ENCODE measurements at regions not wholly inside any gene's neighbourhood (a gene's known extent, or its start where the extent isn't known, plus 50 kb on each side); places are given as distances from the start of the nearest gene placed in this dataset.

DNA sequence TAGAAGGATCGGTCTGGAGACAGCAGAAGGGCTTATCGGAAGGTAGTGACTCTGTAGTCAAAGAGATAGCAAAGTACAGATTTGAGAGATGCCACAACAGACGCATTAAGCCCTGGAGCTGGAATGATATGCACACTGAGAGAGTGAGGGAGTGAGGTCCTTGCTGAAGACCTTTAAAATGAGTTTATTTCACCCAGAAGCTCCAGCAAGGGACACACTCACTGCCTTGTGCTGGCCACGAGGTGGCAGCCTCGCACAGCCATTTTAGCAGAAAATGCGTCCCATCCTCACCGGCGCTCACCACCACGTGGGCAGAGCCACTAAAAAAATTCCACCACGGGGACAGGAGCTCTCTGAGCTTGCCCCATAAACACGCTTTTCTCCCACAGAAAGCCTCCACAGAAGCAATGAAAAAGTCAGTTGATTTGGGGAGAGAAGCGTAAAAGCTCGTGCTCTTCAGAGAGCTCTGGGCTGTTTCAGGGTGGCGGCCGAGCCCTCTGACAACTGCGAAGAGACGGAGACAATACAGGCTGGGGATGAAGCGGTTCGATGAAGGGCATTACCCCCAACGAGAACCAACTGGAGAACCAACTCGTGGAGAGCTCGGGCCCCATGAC, 163.0 kb upstream of the KLF14 start:
- Histone ChIP-seq H4K20me1 (ENCODE audit: insufficient read depth, low read length) (peaks cover 70% of the 10 kb centered on the region), H3K36me3 (ENCODE audit: insufficient read depth, low read length) (peaks cover 89% of the 10 kb centered on the region), H3K79me2 (ENCODE audit: insufficient read depth, low read length) (peaks cover 97% of the 10 kb centered on the region), H3K4me3 (ENCODE audit: insufficient read depth, low read length) (no peak overlapping the region), H3K27ac (ENCODE audit: low read depth, low read length) (peak overlapping the region; percentile 96), H2AFZ (ENCODE audit: low read length) (no peak overlapping the region), H3K4me1 (ENCODE audit: insufficient read depth, low read length) (peaks cover 90% of the 10 kb centered on the region), H3K9me3 (ENCODE audit: low read depth, low read length) (no peaks in the 10 kb centered on the region), H3K27me3 (ENCODE audit: insufficient read depth, low read length) (no peaks in the 10 kb centered on the region), H3K4me2 (ENCODE audit: insufficient read depth, low read length) (peak overlapping the region; percentile 20)
- peak; percentile 87 for DNase-seq (ENCODE audit: insufficient read length, low spot score, missing footprints)
- TF ChIP-seq, protein P1, sequence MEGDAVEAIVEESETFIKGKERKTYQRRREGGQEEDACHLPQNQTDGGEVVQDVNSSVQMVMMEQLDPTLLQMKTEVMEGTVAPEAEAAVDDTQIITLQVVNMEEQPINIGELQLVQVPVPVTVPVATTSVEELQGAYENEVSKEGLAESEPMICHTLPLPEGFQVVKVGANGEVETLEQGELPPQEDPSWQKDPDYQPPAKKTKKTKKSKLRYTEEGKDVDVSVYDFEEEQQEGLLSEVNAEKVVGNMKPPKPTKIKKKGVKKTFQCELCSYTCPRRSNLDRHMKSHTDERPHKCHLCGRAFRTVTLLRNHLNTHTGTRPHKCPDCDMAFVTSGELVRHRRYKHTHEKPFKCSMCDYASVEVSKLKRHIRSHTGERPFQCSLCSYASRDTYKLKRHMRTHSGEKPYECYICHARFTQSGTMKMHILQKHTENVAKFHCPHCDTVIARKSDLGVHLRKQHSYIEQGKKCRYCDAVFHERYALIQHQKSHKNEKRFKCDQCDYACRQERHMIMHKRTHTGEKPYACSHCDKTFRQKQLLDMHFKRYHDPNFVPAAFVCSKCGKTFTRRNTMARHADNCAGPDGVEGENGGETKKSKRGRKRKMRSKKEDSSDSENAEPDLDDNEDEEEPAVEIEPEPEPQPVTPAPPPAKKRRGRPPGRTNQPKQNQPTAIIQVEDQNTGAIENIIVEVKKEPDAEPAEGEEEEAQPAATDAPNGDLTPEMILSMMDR (IDR thresholded peaks at IDR 0.05; ENCODE audit: extremely low read depth, low read depth, low read length), result peak; percentile 73

DNA sequence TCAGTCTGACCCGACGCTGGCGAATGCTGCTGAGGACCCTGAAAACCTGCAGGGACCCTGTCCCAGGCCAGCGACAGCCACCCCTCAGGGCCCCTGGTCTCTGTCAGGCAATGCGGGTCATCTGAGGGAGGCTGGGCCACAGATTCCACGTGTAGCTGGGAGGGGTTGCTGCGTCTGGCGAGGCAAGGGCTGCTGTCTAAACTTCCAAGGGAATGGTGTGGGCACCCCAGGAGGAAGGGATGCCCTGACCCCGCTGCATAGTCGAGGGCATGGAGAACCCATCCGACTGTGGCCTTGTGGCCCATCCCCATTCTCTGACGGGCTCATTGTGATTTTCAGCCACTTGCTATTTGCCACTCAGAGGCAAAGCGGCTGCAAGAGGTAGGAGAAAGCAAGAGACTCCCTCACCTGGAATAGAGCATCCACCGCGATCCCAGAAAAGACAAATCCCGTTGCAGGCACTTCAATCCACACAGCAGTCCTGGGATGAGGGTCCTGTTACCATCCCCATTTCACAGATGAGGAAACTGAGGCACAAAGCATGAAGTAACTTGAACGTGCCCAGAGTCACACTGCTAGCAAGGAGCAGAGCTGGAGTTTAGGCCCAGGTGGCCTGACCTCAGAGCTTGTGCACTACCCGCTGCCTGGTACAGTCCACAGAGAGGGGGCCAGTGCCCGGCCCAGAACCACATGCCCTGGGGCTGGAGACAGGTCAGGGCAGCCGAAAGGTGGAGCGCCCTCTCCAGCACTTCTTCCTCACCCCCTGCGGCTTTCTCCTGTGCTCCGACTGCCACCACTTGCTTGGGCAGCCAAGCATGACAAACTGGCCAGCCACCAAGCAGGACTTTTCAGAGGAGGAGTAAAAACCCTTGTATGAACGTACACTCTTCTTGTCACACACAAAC, 163.8 kb upstream of the KLF14 start:
- peaks cover 92% of the 10 kb centered on the region for H3K4me1 ChIP-seq (ENCODE audit: insufficient read depth, low read length)
- peak overlapping the region; percentile 3 for H3K4me2 ChIP-seq (ENCODE audit: insufficient read depth, low read length)
- no peak overlapping the region for H3K4me3 ChIP-seq (ENCODE audit: insufficient read depth, low read length)
- peak; percentile 46 for DNase-seq (ENCODE audit: insufficient read length, low spot score, missing footprints)
- H3K27ac ChIP-seq (ENCODE audit: low read depth, low read length), result peak overlapping the region; percentile 96
- no peaks in the 10 kb centered on the region for H3K27me3 ChIP-seq (ENCODE audit: insufficient read depth, low read length)
- H3K79me2 ChIP-seq (ENCODE audit: insufficient read depth, low read length), result peaks cover 99% of the 10 kb centered on the region
- peaks cover 66% of the 10 kb centered on the region for H4K20me1 ChIP-seq (ENCODE audit: insufficient read depth, low read length)
- peaks cover 93% of the 10 kb centered on the region for H3K36me3 ChIP-seq (ENCODE audit: insufficient read depth, low read length)
- no peak overlapping the region for H2AFZ ChIP-seq (ENCODE audit: low read length)
- H3K9me3 ChIP-seq (ENCODE audit: low read depth, low read length), result no peaks in the 10 kb centered on the region
- TF ChIP-seq, protein P1 (IDR thresholded peaks at IDR 0.05; ENCODE audit: extremely low read depth, low read depth, low read length), result no peak

DNA sequence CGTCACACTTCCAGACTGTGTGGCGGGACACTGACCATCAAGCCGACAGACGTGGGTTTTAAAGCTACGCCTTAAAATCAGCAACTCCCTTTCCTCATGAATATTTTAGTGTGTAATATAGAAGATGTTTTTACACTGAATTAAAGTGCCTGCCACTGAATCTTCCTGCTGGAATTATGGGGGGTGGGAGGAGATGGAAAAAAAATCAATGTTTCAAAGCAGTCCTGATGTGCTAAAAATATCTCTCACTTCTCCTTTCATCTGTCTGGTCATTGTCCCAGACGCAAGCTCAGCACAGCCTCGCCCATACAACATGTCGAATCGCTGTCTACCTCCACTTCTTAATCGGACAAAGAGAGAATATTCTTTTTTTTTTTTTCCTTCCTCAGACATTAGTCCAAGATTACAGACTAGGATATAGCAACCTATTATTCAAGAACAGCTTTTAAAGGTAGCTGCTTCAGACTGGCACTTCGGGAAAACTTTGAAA, 165.1 kb upstream of the KLF14 start:
- Histone ChIP-seq H3K4me3 (ENCODE audit: insufficient read depth, low read length) (no peak overlapping the region), H3K4me1 (ENCODE audit: insufficient read depth, low read length) (peaks cover 92% of the 10 kb centered on the region), H3K79me2 (ENCODE audit: insufficient read depth, low read length) (peaks cover 99% of the 10 kb centered on the region), H4K20me1 (ENCODE audit: insufficient read depth, low read length) (peaks cover 65% of the 10 kb centered on the region), H3K4me2 (ENCODE audit: insufficient read depth, low read length) (peak overlapping the region; percentile 21), H3K27ac (ENCODE audit: low read depth, low read length) (peak overlapping the region; percentile 99), H3K9me3 (ENCODE audit: low read depth, low read length) (no peaks in the 10 kb centered on the region), H3K27me3 (ENCODE audit: insufficient read depth, low read length) (no peaks in the 10 kb centered on the region), H2AFZ (ENCODE audit: low read length) (no peak overlapping the region), H3K36me3 (ENCODE audit: insufficient read depth, low read length) (peaks cover 93% of the 10 kb centered on the region)
- TF ChIP-seq, protein P1 (IDR thresholded peaks at IDR 0.05; ENCODE audit: extremely low read depth, low read depth, low read length), result no peak
- no peak for DNase-seq (ENCODE audit: insufficient read length, low spot score, missing footprints)
